ENCODE measurements at regions not wholly inside any gene's neighbourhood (a gene's known extent, or its start where the extent isn't known, plus 50 kb on each side); places are given as distances from the start of the nearest gene placed in this dataset.
"Not testable (repeated sequence)": the region's sequence is repeated elsewhere in the genome, so short reads cannot be mapped to it uniquely, and the experiment has no call there.

GRCh38 chr7:13790611-13791010 lies 198.9 kb downstream of the ETV1 start:
- 91 to 100% methylated on average over 4 of the region's 5 CpGs for WGBS, 2 experiments (ENCODE audit: insufficient coverage in 2 of 2)
- Histone ChIP-seq H3K4me3 (ENCODE audit: extremely low read depth, insufficient read depth, low read length, poor library complexity, severe bottlenecking) (no peak overlapping the region), H3K27ac (ENCODE audit: low read depth, low read length, severe bottlenecking) (no peak overlapping the region), H3K9me3 (ENCODE audit: control insufficient read depth, low read length) (peaks cover 3% of the 10 kb centered on the region), H3K36me3 (ENCODE audit: control insufficient read depth, insufficient read depth, low read length) (no peaks in the 10 kb centered on the region), H3K4me1 (ENCODE audit: control insufficient read depth, insufficient read depth, low read length, poor library complexity, severe bottlenecking) (no peaks in the 10 kb centered on the region)

GRCh38 chr7:13792208-13792607 lies 197.3 kb downstream of the ETV1 start:
- WGBS, 2 experiments (ENCODE audit: insufficient coverage in 2 of 2): 89 to 100% methylated on average over 1 to 4 of the region's 6 CpGs
- H3K9me3 ChIP-seq (ENCODE audit: control insufficient read depth, low read length): peaks cover 3% of the 10 kb centered on the region
- no peak overlapping the region for H3K27ac ChIP-seq (ENCODE audit: low read depth, low read length, severe bottlenecking)
- no peaks in the 10 kb centered on the region for H3K36me3 ChIP-seq (ENCODE audit: control insufficient read depth, insufficient read depth, low read length)
- H3K4me3 ChIP-seq (ENCODE audit: extremely low read depth, insufficient read depth, low read length, poor library complexity, severe bottlenecking): no peak overlapping the region
- no peaks in the 10 kb centered on the region for H3K4me1 ChIP-seq (ENCODE audit: control insufficient read depth, insufficient read depth, low read length, poor library complexity, severe bottlenecking)

- Histone ChIP-seq H3K9me3 (ENCODE audit: control insufficient read depth, low read length) (peaks cover 3% of the 10 kb centered on the region), H3K36me3 (ENCODE audit: control insufficient read depth, insufficient read depth, low read length) (no peaks in the 10 kb centered on the region), H3K4me3 (ENCODE audit: extremely low read depth, insufficient read depth, low read length, poor library complexity, severe bottlenecking) (no peak overlapping the region), H3K27ac (ENCODE audit: low read depth, low read length, severe bottlenecking) (no peak overlapping the region), H3K4me1 (ENCODE audit: control insufficient read depth, insufficient read depth, low read length, poor library complexity, severe bottlenecking) (no peaks in the 10 kb centered on the region)
- 0% methylated on average over 1 of the region's 4 CpGs; no CpG with 5 or more reads in 1 of the 2 experiments for WGBS, 2 experiments (ENCODE audit: insufficient coverage in 2 of 2)
Observed at GRCh38 chr7:13793926-13794325, 195.5 kb downstream of the ETV1 start.

GRCh38 chr7:13794581-13794980 lies 194.9 kb downstream of the ETV1 start:
- Histone ChIP-seq H3K27ac (ENCODE audit: low read depth, low read length, severe bottlenecking) (no peak overlapping the region), H3K9me3 (ENCODE audit: control insufficient read depth, low read length) (peaks cover 3% of the 10 kb centered on the region), H3K4me1 (ENCODE audit: control insufficient read depth, insufficient read depth, low read length, poor library complexity, severe bottlenecking) (no peaks in the 10 kb centered on the region), H3K36me3 (ENCODE audit: control insufficient read depth, insufficient read depth, low read length) (no peaks in the 10 kb centered on the region), H3K4me3 (ENCODE audit: extremely low read depth, insufficient read depth, low read length, poor library complexity, severe bottlenecking) (no peak overlapping the region)
- 91 to 100% methylated on average over 1 of the region's 2 CpGs for WGBS, 2 experiments (ENCODE audit: insufficient coverage in 2 of 2)

GRCh38 chr7:13797545-13797944 lies 191.9 kb downstream of the ETV1 start:
- 33 to 88% methylated on average over 1 of the region's 1 CpG for WGBS, 2 experiments (ENCODE audit: insufficient coverage in 2 of 2)
- no peak overlapping the region for H3K27ac ChIP-seq (ENCODE audit: low read depth, low read length, severe bottlenecking)
- no peaks in the 10 kb centered on the region for H3K4me1 ChIP-seq (ENCODE audit: control insufficient read depth, insufficient read depth, low read length, poor library complexity, severe bottlenecking)
- no peaks in the 10 kb centered on the region for H3K36me3 ChIP-seq (ENCODE audit: control insufficient read depth, insufficient read depth, low read length)
- H3K9me3 ChIP-seq (ENCODE audit: control insufficient read depth, low read length): peaks cover 3% of the 10 kb centered on the region
- no peak overlapping the region for H3K4me3 ChIP-seq (ENCODE audit: extremely low read depth, insufficient read depth, low read length, poor library complexity, severe bottlenecking)

- WGBS, 2 experiments (ENCODE audit: insufficient coverage in 2 of 2): 92% methylated on average over 2 of the region's 6 CpGs; no CpG with 5 or more reads in 1 of the 2 experiments
- H3K4me1 ChIP-seq (ENCODE audit: control insufficient read depth, insufficient read depth, low read length, poor library complexity, severe bottlenecking): no peaks in the 10 kb centered on the region
- H3K27ac ChIP-seq (ENCODE audit: low read depth, low read length, severe bottlenecking): no peak overlapping the region
- no peaks in the 10 kb centered on the region for H3K36me3 ChIP-seq (ENCODE audit: control insufficient read depth, insufficient read depth, low read length)
- no peak overlapping the region for H3K4me3 ChIP-seq (ENCODE audit: extremely low read depth, insufficient read depth, low read length, poor library complexity, severe bottlenecking)
- H3K9me3 ChIP-seq (ENCODE audit: control insufficient read depth, low read length): no peaks in the 10 kb centered on the region
Observed at GRCh38 chr7:13800694-13801448, 188.6 kb downstream of the ETV1 start.

- Histone ChIP-seq H3K27ac (ENCODE audit: low read depth, low read length, severe bottlenecking) (no peak overlapping the region), H3K4me3 (ENCODE audit: extremely low read depth, insufficient read depth, low read length, poor library complexity, severe bottlenecking) (no peak overlapping the region), H3K9me3 (ENCODE audit: control insufficient read depth, low read length) (no peaks in the 10 kb centered on the region), H3K4me1 (ENCODE audit: control insufficient read depth, insufficient read depth, low read length, poor library complexity, severe bottlenecking) (no peaks in the 10 kb centered on the region), H3K36me3 (ENCODE audit: control insufficient read depth, insufficient read depth, low read length) (no peaks in the 10 kb centered on the region)
- no CpG with 5 or more reads among the region's 1 CpG for WGBS, 2 experiments (ENCODE audit: insufficient coverage in 2 of 2)
Observed at GRCh38 chr7:13801669-13802068, 187.8 kb downstream of the ETV1 start.

- no peak overlapping the region for H3K27ac ChIP-seq (ENCODE audit: low read depth, low read length, severe bottlenecking)
- H3K4me1 ChIP-seq (ENCODE audit: control insufficient read depth, insufficient read depth, low read length, poor library complexity, severe bottlenecking): no peaks in the 10 kb centered on the region
- H3K36me3 ChIP-seq (ENCODE audit: control insufficient read depth, insufficient read depth, low read length): no peaks in the 10 kb centered on the region
- no peak overlapping the region for H3K4me3 ChIP-seq (ENCODE audit: extremely low read depth, insufficient read depth, low read length, poor library complexity, severe bottlenecking)
- WGBS, 2 experiments (ENCODE audit: insufficient coverage in 2 of 2): 83% methylated on average over 1 of the region's 1 CpG; no CpG with 5 or more reads in 1 of the 2 experiments
- no peaks in the 10 kb centered on the region for H3K9me3 ChIP-seq (ENCODE audit: control insufficient read depth, low read length)
Observed at GRCh38 chr7:13802651-13803050, 186.8 kb downstream of the ETV1 start.

GRCh38 chr7:13803134-13803533 lies 186.3 kb downstream of the ETV1 start:
- WGBS, 2 experiments (ENCODE audit: insufficient coverage in 2 of 2): 87 to 92% methylated on average over 7 to 8 of the region's 8 CpGs
- H3K4me1 ChIP-seq (ENCODE audit: control insufficient read depth, insufficient read depth, low read length, poor library complexity, severe bottlenecking): no peaks in the 10 kb centered on the region
- H3K27ac ChIP-seq (ENCODE audit: low read depth, low read length, severe bottlenecking): no peak overlapping the region
- no peaks in the 10 kb centered on the region for H3K9me3 ChIP-seq (ENCODE audit: control insufficient read depth, low read length)
- H3K4me3 ChIP-seq (ENCODE audit: extremely low read depth, insufficient read depth, low read length, poor library complexity, severe bottlenecking): no peak overlapping the region
- no peaks in the 10 kb centered on the region for H3K36me3 ChIP-seq (ENCODE audit: control insufficient read depth, insufficient read depth, low read length)

- not testable (repeated sequence) for H3K9me3 ChIP-seq (ENCODE audit: control insufficient read depth, low read length); H3K27ac ChIP-seq (ENCODE audit: low read depth, low read length, severe bottlenecking); H3K4me1 ChIP-seq (ENCODE audit: control insufficient read depth, insufficient read depth, low read length, poor library complexity, severe bottlenecking); H3K4me3 ChIP-seq (ENCODE audit: extremely low read depth, insufficient read depth, low read length, poor library complexity, severe bottlenecking); H3K36me3 ChIP-seq (ENCODE audit: control insufficient read depth, insufficient read depth, low read length)
- WGBS, 2 experiments (ENCODE audit: insufficient coverage in 2 of 2): 81 to 94% methylated on average over 3 to 27 of the region's 33 CpGs
Observed at GRCh38 chr7:13806089-13806867, 183.2 kb downstream of the ETV1 start.

- H3K9me3 ChIP-seq (ENCODE audit: control insufficient read depth, low read length); H3K4me3 ChIP-seq (ENCODE audit: extremely low read depth, insufficient read depth, low read length, poor library complexity, severe bottlenecking); H3K36me3 ChIP-seq (ENCODE audit: control insufficient read depth, insufficient read depth, low read length); H3K4me1 ChIP-seq (ENCODE audit: control insufficient read depth, insufficient read depth, low read length, poor library complexity, severe bottlenecking); H3K27ac ChIP-seq (ENCODE audit: low read depth, low read length, severe bottlenecking): not testable (repeated sequence)
Observed at GRCh38 chr7:13817230-13817629, 172.2 kb downstream of the ETV1 start.
